CD4-positive, CD25-positive, alpha-beta regulatory T cell (primary cell): ENCODE measurements at regions not wholly inside any gene's neighbourhood (a gene's known extent, or its start where the extent isn't known, plus 50 kb on each side); places are given as distances from the start of the nearest gene placed in this dataset.

Experiments used
- ATAC-seq, 2 donors: fragments of 150-1000 bp; cut with Tn5 transposase; one replicate each; pipeline ENCODE4 v1.10.0; 2021; ENCODE audit warnings: low read depth in 2 of 2, moderate number of reproducible peaks in 2 of 2, moderate library complexity in 1 of 2
- DNase-seq, 3 donors: peaks; one replicate each; pipeline versions ENCODE4 v3.0.0 to v3.0.0-alpha.2; 2012 to 2022; ENCODE audit warnings: mixed read lengths in 1 of 3
- H3K27ac ChIP-seq: one replicate; pipeline ENCODE4 v1.7.0; 2013; ENCODE audit warnings: mild to moderate bottlenecking, low read length; ENCODE audit not compliant: insufficient read depth, poor library complexity, severe bottlenecking
- H3K27me3 ChIP-seq: one replicate; pipeline ENCODE4 v1.7.0; 2013; ENCODE audit warnings: low read length; ENCODE audit not compliant: control insufficient read depth, insufficient read depth
- H3K36me3 ChIP-seq: one replicate; pipeline ENCODE4 v1.7.0; 2013; ENCODE audit warnings: mild to moderate bottlenecking, low read length, moderate library complexity; ENCODE audit not compliant: control insufficient read depth, insufficient read depth
- H3K4me1 ChIP-seq: 2 replicates; pipeline ENCODE4 v1.7.0; 2013; ENCODE audit warnings: mild to moderate bottlenecking, low read length; ENCODE audit not compliant: insufficient read depth, control insufficient read depth, poor library complexity, severe bottlenecking
- H3K4me3 ChIP-seq: one replicate; pipeline ENCODE4 v1.7.0; 2013; ENCODE audit warnings: low read depth, mild to moderate bottlenecking, low read length, moderate library complexity
- H3K9me3 ChIP-seq, 2 experiments: 1 replicate in 1 of 2; 2 replicates in 1 of 2; pipeline ENCODE4 v1.7.0; 2013; ENCODE audit warnings: low read length in 2 of 2, mild to moderate bottlenecking in 1 of 2, moderate library complexity in 1 of 2; ENCODE audit not compliant: control insufficient read depth in 2 of 2
- H3K27ac Mint-ChIP-seq, 3 donors: one replicate each; pipeline ENCODE4 v1.8.0; 2020 to 2022; ENCODE audit warnings: mild to moderate bottlenecking in 3 of 3, mixed read lengths in 3 of 3, moderate library complexity in 2 of 3
- H3K27me3 Mint-ChIP-seq: one replicate; pipeline ENCODE4 v1.8.0; 2022; ENCODE audit warnings: mild to moderate bottlenecking, mixed read lengths
- H3K36me3 Mint-ChIP-seq: one replicate; pipeline ENCODE4 v1.8.0; 2020; ENCODE audit warnings: mixed read lengths
- H3K4me1 Mint-ChIP-seq, 4 donors: one replicate each; pipeline ENCODE4 v1.8.0; 2020 to 2022; ENCODE audit warnings: mixed read lengths in 4 of 4, mild to moderate bottlenecking in 1 of 4
- H3K4me3 Mint-ChIP-seq, 4 donors: one replicate each; pipeline ENCODE4 v1.8.0; 2020 to 2022; ENCODE audit warnings: mild to moderate bottlenecking in 4 of 4, mixed read lengths in 4 of 4, moderate library complexity in 3 of 4
- H3K9me3 Mint-ChIP-seq, 7 donors: one replicate each; pipeline ENCODE4 v1.8.0; 2020 to 2022; ENCODE audit warnings: mixed read lengths in 7 of 7, mild to moderate bottlenecking in 3 of 7, moderate library complexity in 2 of 7

DNA sequence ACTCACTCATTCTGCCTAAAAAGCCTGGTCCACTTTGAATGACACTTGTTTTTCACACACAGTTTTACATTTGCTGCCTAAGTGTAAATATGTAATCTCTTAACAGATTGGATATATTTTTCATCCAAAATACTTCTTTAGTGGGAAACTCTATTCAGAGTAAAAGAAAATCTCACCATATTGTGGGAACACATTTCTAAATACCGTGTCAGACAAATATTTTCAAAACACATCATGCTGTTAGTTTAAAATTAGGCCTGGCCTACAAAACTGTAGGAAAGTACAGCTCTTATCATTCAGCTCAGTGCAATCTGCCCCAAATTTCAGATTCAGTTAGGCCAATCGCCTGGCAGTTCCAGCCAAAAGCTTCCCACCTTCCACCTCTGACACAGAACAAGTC, 849.8 kb downstream of the NXPH1 start:
- peaks cover 0 to 2% of the 10 kb centered on the region in 2 experiments for H3K9me3 ChIP-seq
- H3K4me3 ChIP-seq, result no peak overlapping the region
- no peaks in the 10 kb centered on the region for H3K36me3 ChIP-seq
- no peaks in the 10 kb centered on the region for H3K36me3 Mint-ChIP-seq
- H3K27me3 ChIP-seq, result no peaks in the 10 kb centered on the region
- no peak overlapping the region for H3K27ac Mint-ChIP-seq
- no peak overlapping the region for H3K4me3 Mint-ChIP-seq
- peaks cover 0 to 17% (median 8%) of the 10 kb centered on the region in 7 donors for H3K9me3 Mint-ChIP-seq
- ATAC-seq (no peak), DNase-seq (no peak)
- H3K27me3 Mint-ChIP-seq, result no peaks in the 10 kb centered on the region
- H3K4me1 ChIP-seq, result no peaks in the 10 kb centered on the region
- no peaks in the 10 kb centered on the region for H3K4me1 Mint-ChIP-seq
- no peak overlapping the region for H3K27ac ChIP-seq

DNA sequence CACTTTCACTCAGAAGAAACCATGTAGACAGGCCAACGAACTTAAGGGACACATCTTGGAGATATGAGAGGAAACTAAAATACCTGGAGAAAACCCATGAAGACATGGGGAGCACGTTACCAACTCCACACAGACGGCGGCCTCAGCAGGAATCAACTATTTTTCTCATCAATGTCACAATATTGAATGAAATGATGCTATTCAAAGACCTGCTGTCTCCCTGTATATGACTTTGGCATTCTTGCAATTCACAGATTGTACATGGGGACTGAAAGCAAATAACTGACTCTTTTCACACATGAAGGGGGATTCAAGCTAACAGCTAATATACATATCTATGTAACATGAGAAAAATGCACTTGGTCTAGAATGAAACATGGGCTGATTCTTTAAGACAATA, 869.0 kb downstream of the NXPH1 start:
- Mint-ChIP-seq H3K4me1 (no peaks in the 10 kb centered on the region), H3K36me3 (no peaks in the 10 kb centered on the region), H3K27ac (no peak overlapping the region), H3K27me3 (no peaks in the 10 kb centered on the region), H3K4me3 (no peak overlapping the region), H3K9me3 (peaks cover 1 to 12% (median 3%) of the 10 kb centered on the region in 7 donors)
- peaks cover 0 to 7% of the 10 kb centered on the region in 2 experiments for H3K9me3 ChIP-seq
- H3K4me1 ChIP-seq, result no peaks in the 10 kb centered on the region
- DNase-seq (no peak), ATAC-seq (no peak)
- no peak overlapping the region for H3K4me3 ChIP-seq
- no peaks in the 10 kb centered on the region for H3K36me3 ChIP-seq
- H3K27ac ChIP-seq, result no peak overlapping the region
- no peaks in the 10 kb centered on the region for H3K27me3 ChIP-seq

GRCh38 chr7:9307131-9307530, 873.7 kb downstream of the NXPH1 start:
- Mint-ChIP-seq H3K9me3 (peaks cover 0 to 9% (median 3%) of the 10 kb centered on the region in 7 donors), H3K4me1 (no peaks in the 10 kb centered on the region), H3K27ac (no peak overlapping the region), H3K36me3 (no peaks in the 10 kb centered on the region), H3K27me3 (no peaks in the 10 kb centered on the region), H3K4me3 (no peak overlapping the region)
- no peak for ATAC-seq
- Histone ChIP-seq H3K27me3 (no peaks in the 10 kb centered on the region), H3K4me3 (no peak overlapping the region), H3K4me1 (no peaks in the 10 kb centered on the region), H3K9me3 (peaks cover 4 to 7% of the 10 kb centered on the region in 2 experiments), H3K27ac (no peak overlapping the region), H3K36me3 (no peaks in the 10 kb centered on the region)
- DNase-seq, result no peak

DNA sequence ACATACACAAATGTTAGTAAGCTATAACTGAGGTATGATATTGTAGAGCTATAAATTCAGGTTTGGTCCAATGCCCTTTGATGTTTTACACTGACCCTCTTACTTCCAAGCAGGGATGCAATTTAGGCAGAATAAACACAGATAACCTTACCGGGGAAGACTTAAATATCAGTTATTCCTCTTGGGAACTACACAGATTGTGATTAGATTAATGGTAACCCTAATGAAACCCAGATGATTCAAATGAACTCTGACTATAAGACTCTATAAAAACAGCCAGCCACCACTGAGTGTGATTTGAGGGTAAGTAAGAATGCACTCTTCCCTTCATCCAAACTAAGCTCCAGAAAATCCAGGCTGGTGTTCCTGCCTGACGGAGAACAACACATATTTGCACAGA, 891.1 kb downstream of the NXPH1 start:
- H3K27ac ChIP-seq, result no peak overlapping the region
- DNase-seq, result no peak
- no peak overlapping the region for H3K27ac Mint-ChIP-seq

GRCh38 chr7:9328296-9328695, 894.9 kb downstream of the NXPH1 start:
- Histone ChIP-seq H3K27me3 (no peaks in the 10 kb centered on the region), H3K36me3 (no peaks in the 10 kb centered on the region), H3K4me3 (no peak overlapping the region), H3K4me1 (no peaks in the 10 kb centered on the region), H3K9me3 (no peaks in the 10 kb centered on the region), H3K27ac (no peak overlapping the region)
- Mint-ChIP-seq H3K27me3 (no peaks in the 10 kb centered on the region), H3K27ac (no peak overlapping the region), H3K4me1 (no peaks in the 10 kb centered on the region), H3K9me3 (peaks cover 0 to 21% (median 8%) of the 10 kb centered on the region in 7 donors), H3K4me3 (no peak overlapping the region), H3K36me3 (no peaks in the 10 kb centered on the region)
- ATAC-seq (no peak), DNase-seq (no peak)

More for the DNA sequence above, 891.1 kb downstream of the NXPH1 start:
- H3K4me1 ChIP-seq, result no peaks in the 10 kb centered on the region
- Mint-ChIP-seq H3K9me3 (peaks cover 0 to 37% (median 7%) of the 10 kb centered on the region in 7 donors), H3K4me1 (no peaks in the 10 kb centered on the region), H3K27me3 (no peaks in the 10 kb centered on the region), H3K36me3 (no peaks in the 10 kb centered on the region), H3K4me3 (no peak overlapping the region)
- ATAC-seq, result no peak
- H3K9me3 ChIP-seq, result no peaks in the 10 kb centered on the region
- no peaks in the 10 kb centered on the region for H3K36me3 ChIP-seq
- no peak overlapping the region for H3K4me3 ChIP-seq
- H3K27me3 ChIP-seq, result no peaks in the 10 kb centered on the region

DNA sequence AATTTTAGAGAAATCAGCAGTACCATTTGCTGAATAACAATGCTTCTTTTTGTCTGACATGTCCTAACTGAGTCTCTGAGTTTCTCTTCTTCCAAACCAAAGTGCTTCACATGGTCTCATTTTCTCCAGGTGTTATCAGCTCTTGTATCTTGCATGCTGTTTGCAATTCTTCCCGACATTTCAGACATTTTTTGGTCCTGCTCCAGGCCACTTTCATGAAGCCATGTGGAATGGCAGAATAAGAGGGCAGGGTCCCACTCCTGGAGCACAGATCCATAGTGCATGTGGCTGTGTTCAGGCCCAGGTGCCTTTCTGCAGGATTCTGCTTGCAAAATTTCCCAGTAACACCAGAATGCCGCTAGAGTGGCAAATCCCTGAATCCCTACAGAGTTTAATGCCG, 916.2 kb downstream of the NXPH1 start:
- ATAC-seq (no peak), DNase-seq (no peak)
- no peaks in the 10 kb centered on the region for H3K4me1 ChIP-seq
- Mint-ChIP-seq H3K4me3 (no peak overlapping the region), H3K9me3 (peaks cover 2 to 16% (median 6%) of the 10 kb centered on the region in 7 donors), H3K27me3 (no peaks in the 10 kb centered on the region), H3K36me3 (no peaks in the 10 kb centered on the region), H3K27ac (no peak overlapping the region), H3K4me1 (no peaks in the 10 kb centered on the region)
- no peak overlapping the region for H3K27ac ChIP-seq
- H3K4me3 ChIP-seq, result no peak overlapping the region
- no peaks in the 10 kb centered on the region for H3K36me3 ChIP-seq
- H3K9me3 ChIP-seq, result no peaks in the 10 kb centered on the region
- H3K27me3 ChIP-seq, result no peaks in the 10 kb centered on the region

DNA sequence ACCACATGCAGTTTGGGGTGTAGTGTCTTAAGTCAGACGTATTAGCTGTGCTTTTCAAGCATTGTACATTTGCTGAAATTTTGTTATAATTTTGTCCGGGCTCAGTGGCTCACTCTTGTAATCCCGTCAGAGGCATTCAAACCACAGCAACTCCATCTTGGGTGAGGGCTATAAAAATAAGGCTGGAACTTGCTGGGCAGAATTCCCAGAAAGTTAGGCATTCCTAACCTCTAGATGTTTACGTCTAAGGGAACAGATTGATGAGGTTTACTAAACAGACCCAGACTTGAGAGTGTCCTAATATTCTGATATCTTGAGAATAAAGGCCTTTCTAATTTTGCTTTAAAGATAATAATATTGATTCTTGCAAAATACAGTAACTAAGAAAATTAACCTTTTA, 957.8 kb downstream of the NXPH1 start:
- no peaks in the 10 kb centered on the region for H3K36me3 Mint-ChIP-seq
- no peaks in the 10 kb centered on the region for H3K4me1 Mint-ChIP-seq
- H3K4me3 Mint-ChIP-seq, result no peak overlapping the region
- Histone ChIP-seq H3K27me3 (no peaks in the 10 kb centered on the region), H3K4me1 (no peaks in the 10 kb centered on the region), H3K4me3 (no peak overlapping the region), H3K9me3 (peaks cover 10 to 27% of the 10 kb centered on the region in 2 experiments), H3K27ac (no peak overlapping the region), H3K36me3 (no peaks in the 10 kb centered on the region)
- no peak overlapping the region for H3K27ac Mint-ChIP-seq
- no peak for DNase-seq
- ATAC-seq, result no peak
- H3K9me3 Mint-ChIP-seq, result peaks cover 0 to 31% (median 5%) of the 10 kb centered on the region in 7 donors
- H3K27me3 Mint-ChIP-seq, result no peaks in the 10 kb centered on the region

DNA sequence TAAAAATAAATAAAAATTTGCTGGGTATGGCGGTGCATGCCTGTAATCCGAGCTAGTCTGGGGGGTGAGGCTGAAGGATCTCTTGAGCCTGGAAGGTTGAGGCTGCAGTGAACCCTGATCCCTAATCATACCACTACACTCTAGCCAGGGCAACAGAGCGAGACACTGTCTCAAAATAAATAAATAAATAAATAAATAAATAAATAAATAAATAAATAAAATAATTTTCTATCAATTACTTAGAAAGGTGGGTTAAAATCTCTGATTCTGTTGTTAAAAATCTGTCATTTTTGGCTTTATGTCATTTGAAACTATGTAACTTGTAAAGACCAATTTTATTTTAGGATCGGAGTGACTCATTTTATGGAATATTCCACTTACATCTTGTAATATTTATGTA, 958.6 kb downstream of the NXPH1 start:
- H3K4me3 ChIP-seq, result no peak overlapping the region
- Mint-ChIP-seq H3K27ac (no peak overlapping the region), H3K9me3 (peaks cover 0 to 25% (median 4%) of the 10 kb centered on the region in 7 donors), H3K4me1 (no peaks in the 10 kb centered on the region), H3K27me3 (no peaks in the 10 kb centered on the region), H3K4me3 (no peak overlapping the region), H3K36me3 (no peaks in the 10 kb centered on the region)
- H3K4me1 ChIP-seq, result no peaks in the 10 kb centered on the region
- DNase-seq, result no peak
- ATAC-seq, result no peak
- H3K27me3 ChIP-seq, result no peaks in the 10 kb centered on the region
- H3K36me3 ChIP-seq, result no peaks in the 10 kb centered on the region
- no peak overlapping the region for H3K27ac ChIP-seq
- H3K9me3 ChIP-seq, result peaks cover 5 to 27% of the 10 kb centered on the region in 2 experiments
